Endothelial cell (in vitro differentiated cells): ENCODE measurements at regions not wholly inside any gene's neighbourhood (a gene's known extent, or its start where the extent isn't known, plus 50 kb on each side); places are given as distances from the start of the nearest gene placed in this dataset.

Experiments used
- DNase-seq: peaks from one replicate; pipeline ENCODE4 v3.0.0; 2021; ENCODE audit warnings: low spot score
- H3K27ac Mint-ChIP-seq: one replicate; pipeline ENCODE4 v1.8.0; 2021; ENCODE audit warnings: mixed read lengths, inconsistent platforms; ENCODE audit not compliant: unreplicated experiment
- H3K27me3 Mint-ChIP-seq: one replicate; pipeline ENCODE4 v1.8.0; 2021; ENCODE audit warnings: mild to moderate bottlenecking, moderate library complexity, mixed read lengths, inconsistent platforms; ENCODE audit not compliant: unreplicated experiment
- H3K36me3 Mint-ChIP-seq: one replicate; pipeline ENCODE4 v1.8.0; 2021; ENCODE audit warnings: mild to moderate bottlenecking, low read depth, mixed read lengths, inconsistent platforms; ENCODE audit not compliant: unreplicated experiment
- H3K4me1 Mint-ChIP-seq: one replicate; pipeline ENCODE4 v1.8.0; 2021; ENCODE audit warnings: mild to moderate bottlenecking, mixed read lengths, inconsistent platforms; ENCODE audit not compliant: unreplicated experiment
- H3K4me3 Mint-ChIP-seq: one replicate; pipeline ENCODE4 v1.8.0; 2021; ENCODE audit warnings: mild to moderate bottlenecking, mixed read lengths, inconsistent platforms; ENCODE audit not compliant: unreplicated experiment
- H3K9me3 Mint-ChIP-seq: one replicate; pipeline ENCODE4 v1.8.0; 2021; ENCODE audit warnings: mixed read lengths, inconsistent platforms; ENCODE audit not compliant: unreplicated experiment
- CTCF ChIP-seq: fragments of 200-600 bp; sonication (generic); IDR thresholded peaks from one replicate; pipeline ENCODE4 v1.5.0; 2021; ENCODE audit warnings: antibody characterized with exemption; ENCODE audit not compliant: unreplicated experiment

GRCh38 chr7:31214751-31215150 lies 125.8 kb downstream of the NEUROD6 start:
- Mint-ChIP-seq H3K4me1 (no peaks in the 10 kb centered on the region), H3K36me3 (no peaks in the 10 kb centered on the region), H3K27me3 (no peaks in the 10 kb centered on the region), H3K27ac (no peak overlapping the region), H3K4me3 (no peak overlapping the region), H3K9me3 (no peaks in the 10 kb centered on the region)
- DNase-seq = no peak
- no peak for TF ChIP-seq CTCF

GRCh38 chr7:31211281-31211680 lies 129.2 kb downstream of the NEUROD6 start:
- H3K27me3 Mint-ChIP-seq = peaks cover 1% of the 10 kb centered on the region
- no peaks in the 10 kb centered on the region for H3K9me3 Mint-ChIP-seq
- H3K4me1 Mint-ChIP-seq = no peaks in the 10 kb centered on the region
- H3K36me3 Mint-ChIP-seq = no peaks in the 10 kb centered on the region
- no peak overlapping the region for H3K27ac Mint-ChIP-seq
- H3K4me3 Mint-ChIP-seq = no peak overlapping the region
- TF ChIP-seq CTCF = no peak
- DNase-seq = no peak

- Mint-ChIP-seq H3K27me3 (peaks cover 2% of the 10 kb centered on the region), H3K4me3 (no peak overlapping the region), H3K4me1 (no peaks in the 10 kb centered on the region), H3K9me3 (no peaks in the 10 kb centered on the region), H3K36me3 (no peaks in the 10 kb centered on the region), H3K27ac (no peak overlapping the region)
- no peak for TF ChIP-seq CTCF
- no peak for DNase-seq
Measured at GRCh38 chr7:31204071-31204470, 136.5 kb downstream of the NEUROD6 start.

GRCh38 chr7:31203551-31203950 lies 137.0 kb downstream of the NEUROD6 start:
- DNase-seq = no peak
- Mint-ChIP-seq H3K27me3 (peaks cover 2% of the 10 kb centered on the region), H3K27ac (no peak overlapping the region), H3K9me3 (no peaks in the 10 kb centered on the region), H3K4me1 (no peaks in the 10 kb centered on the region), H3K36me3 (peaks cover 1% of the 10 kb centered on the region), H3K4me3 (no peak overlapping the region)
- TF ChIP-seq CTCF = no peak

- no peaks in the 10 kb centered on the region for H3K4me1 Mint-ChIP-seq
- no peaks in the 10 kb centered on the region for H3K9me3 Mint-ChIP-seq
Measured at GRCh38 chr7:31202801-31203200, 137.7 kb downstream of the NEUROD6 start.

More at GRCh38 chr7:31202801-31203200, 137.7 kb downstream of the NEUROD6 start:
- Mint-ChIP-seq H3K4me3 (no peak overlapping the region), H3K27me3 (peaks cover 2% of the 10 kb centered on the region), H3K36me3 (peaks cover 4% of the 10 kb centered on the region), H3K27ac (no peak overlapping the region)
- no peak for DNase-seq
- no peak for TF ChIP-seq CTCF
